HG03139 (cell line): ENCODE measurements at regions not wholly inside any gene's neighbourhood (a gene's known extent, or its start where the extent isn't known, plus 50 kb on each side); places are given as distances from the start of the nearest gene placed in this dataset.

Experiments
- ATAC-seq: cut with Tn5 transposase; IDR thresholded peaks from one replicate; pipeline ENCODE4 v1.9.1; 2021; ENCODE audit not compliant: unreplicated experiment

- no peak for ATAC-seq
These were observed 664.5 kb upstream of the SALL1 start for GRCh38 chr16:51815523-51815922.

- no peak for ATAC-seq
These were observed 663.5 kb upstream of the SALL1 start for GRCh38 chr16:51814617-51815016.

GRCh38 chr16:51813609-51814008 lies 662.5 kb upstream of the SALL1 start:
- no peak for ATAC-seq

- ATAC-seq: no peak
These were observed 661.9 kb upstream of the SALL1 start for GRCh38 chr16:51812945-51813344.

- no peak for ATAC-seq
These were observed 656.5 kb upstream of the SALL1 start for GRCh38 chr16:51807551-51807950.

- no peak for ATAC-seq
These were observed 650.6 kb upstream of the SALL1 start for GRCh38 chr16:51801635-51802034.

- no peak for ATAC-seq
These were observed 646.7 kb upstream of the SALL1 start for GRCh38 chr16:51797669-51798259.

- no peak for ATAC-seq
These were observed 628.2 kb upstream of the SALL1 start for GRCh38 chr16:51779240-51779639.

- no peak for ATAC-seq
These were observed 622.2 kb upstream of the SALL1 start for GRCh38 chr16:51773071-51773890.

- no peak for ATAC-seq
These were observed 615.7 kb upstream of the SALL1 start for GRCh38 chr16:51766739-51767138.

GRCh38 chr16:51763072-51763661 lies 612.1 kb upstream of the SALL1 start:
- no peak for ATAC-seq

GRCh38 chr16:51762081-51762996 lies 611.3 kb upstream of the SALL1 start:
- peak; percentile 93 for ATAC-seq

GRCh38 chr16:51761001-51761400 lies 609.9 kb upstream of the SALL1 start:
- ATAC-seq: no peak

- no peak for ATAC-seq
These were observed 608.9 kb upstream of the SALL1 start for GRCh38 chr16:51759999-51760398.

GRCh38 chr16:51759329-51759728 lies 608.3 kb upstream of the SALL1 start:
- ATAC-seq: no peak

GRCh38 chr16:51757921-51758479 lies 606.9 kb upstream of the SALL1 start:
- ATAC-seq: no peak

- ATAC-seq: no peak
These were observed 606.4 kb upstream of the SALL1 start for GRCh38 chr16:51757505-51757904.

- no peak for ATAC-seq
These were observed 606.0 kb upstream of the SALL1 start for GRCh38 chr16:51757124-51757470.

- no peak for ATAC-seq
These were observed 605.5 kb upstream of the SALL1 start for GRCh38 chr16:51756447-51757123.

GRCh38 chr16:51755577-51756355 lies 604.7 kb upstream of the SALL1 start:
- no peak for ATAC-seq
